SK-N-MC (cell line): ENCODE measurements at regions not wholly inside any gene's neighbourhood (a gene's known extent, or its start where the extent isn't known, plus 50 kb on each side); places are given as distances from the start of the nearest gene placed in this dataset.

Experiments used
- DNase-seq: peaks from one replicate; pipeline ENCODE4 v3.0.0-alpha.2; 2011; ENCODE audit warnings: low read depth, low spot score
- H3K27ac ChIP-seq: fragments of 200-600 bp; sonication (generic); 2 replicates; pipeline ENCODE4 v1.5.1; 2016; ENCODE audit warnings: mixed run types
- H3K36me3 ChIP-seq: fragments of 200-600 bp; sonication (generic); 2 replicates; pipeline ENCODE4 v1.6.1; 2017; ENCODE audit warnings: antibody characterized with exemption, low read length, mixed read lengths; ENCODE audit not compliant: insufficient read depth
- H3K4me3 ChIP-seq: fragments of 200-600 bp; sonication (generic); 2 replicates; pipeline ENCODE4 v1.5.1; 2016
- H3K9ac ChIP-seq: fragments of 200-600 bp; sonication (generic); 2 replicates; pipeline ENCODE4 v1.8.0; 2017; ENCODE audit warnings: mixed run types, mixed read lengths; ENCODE audit not compliant: insufficient read length
- H3K9me3 ChIP-seq: fragments of 200-600 bp; sonication (generic); 2 replicates; pipeline ENCODE4 v1.6.1; 2017; ENCODE audit warnings: low read depth, mild to moderate bottlenecking, antibody characterized with exemption, low read length, moderate library complexity, mixed read lengths
- EZH2 ChIP-seq: fragments of 200-600 bp; sonication (generic); IDR thresholded peaks from one replicate; pipeline ENCODE4 v1.6.1; 2017; ENCODE audit warnings: antibody characterized with exemption
- FOXP2 ChIP-seq: optimal IDR thresholded peaks from 2 replicates; pipeline ENCODE3; 2011; ENCODE audit warnings: mild to moderate bottlenecking, moderate library complexity; ENCODE audit not compliant: insufficient read depth; ENCODE audit errors: extremely low read length, control extremely low read depth
- POLR2AphosphoS5 ChIP-seq: IDR thresholded peaks from 2 replicates; pipeline ENCODE4 v1.6.1; 2012; ENCODE audit warnings: mild to moderate bottlenecking, low read depth, low read length, borderline replicate concordance

- DNase-seq: no peak
- TF ChIP-seq POLR2AphosphoS5: no peak
- no peak for TF ChIP-seq EZH2
- no peak for TF ChIP-seq FOXP2
- Histone ChIP-seq H3K4me3 (no peak overlapping the region), H3K36me3 (no peaks in the 10 kb centered on the region), H3K27ac (no peak overlapping the region), H3K9ac (no peak overlapping the region), H3K9me3 (no peaks in the 10 kb centered on the region)
These were observed 81.4 kb upstream of the GATA6 start for GRCh38 chr18:22088029-22088428.

GRCh38 chr18:22088996-22089640, 80.3 kb upstream of the GATA6 start:
- no peaks in the 10 kb centered on the region for H3K36me3 ChIP-seq
- H3K9ac ChIP-seq: no peak overlapping the region
- no peak for TF ChIP-seq POLR2AphosphoS5
- TF ChIP-seq FOXP2: no peak
- no peak for TF ChIP-seq EZH2
- no peak overlapping the region for H3K4me3 ChIP-seq
- H3K27ac ChIP-seq: no peak overlapping the region
- H3K9me3 ChIP-seq: no peaks in the 10 kb centered on the region
- DNase-seq: no peak

- Histone ChIP-seq H3K9me3 (no peaks in the 10 kb centered on the region), H3K9ac (no peak overlapping the region), H3K27ac (no peak overlapping the region), H3K36me3 (no peaks in the 10 kb centered on the region), H3K4me3 (no peak overlapping the region)
- DNase-seq: no peak
- no peak for TF ChIP-seq EZH2
- TF ChIP-seq FOXP2: no peak
These were observed 78.0 kb upstream of the GATA6 start for GRCh38 chr18:22091341-22091740.

GRCh38 chr18:22093731-22094357, 75.5 kb upstream of the GATA6 start:
- Histone ChIP-seq H3K9me3 (no peaks in the 10 kb centered on the region), H3K9ac (no peak overlapping the region), H3K27ac (no peak overlapping the region), H3K4me3 (no peak overlapping the region), H3K36me3 (no peaks in the 10 kb centered on the region)
- no peak for DNase-seq
- TF ChIP-seq FOXP2 (no peak), EZH2 (no peak), POLR2AphosphoS5 (no peak)

GRCh38 chr18:22094358-22094734, 75.0 kb upstream of the GATA6 start:
- Histone ChIP-seq H3K36me3 (no peaks in the 10 kb centered on the region), H3K4me3 (no peak overlapping the region), H3K9ac (no peak overlapping the region), H3K27ac (no peak overlapping the region), H3K9me3 (no peaks in the 10 kb centered on the region)
- no peak for TF ChIP-seq FOXP2
- TF ChIP-seq POLR2AphosphoS5: no peak
- no peak for TF ChIP-seq EZH2
- DNase-seq: no peak

- Histone ChIP-seq H3K4me3 (no peak overlapping the region), H3K36me3 (no peaks in the 10 kb centered on the region), H3K9me3 (no peaks in the 10 kb centered on the region), H3K27ac (no peak overlapping the region), H3K9ac (no peak overlapping the region)
- DNase-seq: no peak
- TF ChIP-seq EZH2: no peak
- no peak for TF ChIP-seq POLR2AphosphoS5
- TF ChIP-seq FOXP2: no peak
These were observed 70.8 kb upstream of the GATA6 start for GRCh38 chr18:22098563-22098989.

GRCh38 chr18:22099925-22100324, 69.5 kb upstream of the GATA6 start:
- Histone ChIP-seq H3K9ac (no peak overlapping the region), H3K4me3 (no peak overlapping the region), H3K9me3 (no peaks in the 10 kb centered on the region), H3K36me3 (no peaks in the 10 kb centered on the region), H3K27ac (no peak overlapping the region)
- DNase-seq: no peak
- TF ChIP-seq EZH2 (no peak), POLR2AphosphoS5 (no peak), FOXP2 (no peak)

- H3K36me3 ChIP-seq: no peaks in the 10 kb centered on the region
These were observed 67.7 kb upstream of the GATA6 start for GRCh38 chr18:22101731-22102130.

More at GRCh38 chr18:22101731-22102130, 67.7 kb upstream of the GATA6 start:
- no peak overlapping the region for H3K27ac ChIP-seq
- no peak for TF ChIP-seq POLR2AphosphoS5
- TF ChIP-seq FOXP2: no peak
- TF ChIP-seq EZH2: no peak
- H3K9ac ChIP-seq: no peak overlapping the region
- DNase-seq: no peak
- no peak overlapping the region for H3K4me3 ChIP-seq
- H3K9me3 ChIP-seq: no peaks in the 10 kb centered on the region
